ENCODE measurements at regions not wholly inside any gene's neighbourhood (a gene's known extent, or its start where the extent isn't known, plus 50 kb on each side); places are given as distances from the start of the nearest gene placed in this dataset.
"Not testable (repeated sequence)": the region's sequence is repeated elsewhere in the genome, so short reads cannot be mapped to it uniquely, and the experiment has no call there.

DNA sequence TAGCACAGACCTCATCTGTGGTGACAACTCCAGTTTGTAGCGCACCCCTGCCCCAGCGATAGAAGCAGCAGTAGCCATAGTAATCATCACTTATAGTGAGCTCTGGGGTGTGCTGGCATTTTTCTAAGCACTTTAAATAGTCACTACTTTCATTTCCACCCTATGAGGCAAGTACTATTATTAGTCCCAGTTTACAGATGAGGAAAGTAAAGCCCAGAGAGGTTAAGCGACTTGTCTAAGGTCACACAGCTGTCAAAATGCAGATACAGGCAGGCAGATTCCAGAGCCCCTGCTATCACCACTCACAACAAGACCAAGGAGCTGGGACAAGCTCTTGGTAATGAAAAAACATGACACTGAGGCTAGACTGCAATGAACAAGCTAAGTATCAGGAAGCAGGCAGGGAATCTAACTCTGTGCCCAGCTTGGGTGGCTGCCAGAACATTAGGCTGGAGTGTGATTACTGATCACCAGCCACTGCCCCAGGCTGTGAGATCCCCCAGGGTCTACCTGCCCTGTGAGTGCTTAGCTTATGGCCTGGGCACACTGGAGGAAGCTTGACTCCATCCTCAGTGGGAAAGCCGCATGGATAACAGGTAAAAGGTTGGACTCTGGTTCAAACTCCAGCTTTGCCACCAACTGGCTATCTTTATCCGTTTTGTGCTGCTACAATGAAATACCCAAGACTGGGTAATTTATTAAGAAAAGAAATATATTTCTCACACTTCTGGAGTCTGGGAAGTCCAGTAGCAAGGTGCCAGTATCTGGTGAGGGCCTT, 561.1 kb downstream of the MN1 start:
- DNase-seq, result no peak

GRCh38 chr22:27241430-27242321, 559.9 kb downstream of the MN1 start:
- no peak for DNase-seq

GRCh38 chr22:27242474-27242873, 559.1 kb downstream of the MN1 start:
- no peak for DNase-seq

GRCh38 chr22:27242917-27243589, 558.5 kb downstream of the MN1 start:
- no peak for DNase-seq

GRCh38 chr22:27244328-27244727, 557.2 kb downstream of the MN1 start:
- DNase-seq, result no peak

GRCh38 chr22:27245056-27245455, 556.5 kb downstream of the MN1 start:
- DNase-seq, result no peak

- DNase-seq, result no peak
Measured at GRCh38 chr22:27246558-27246957, 555.0 kb downstream of the MN1 start.

- no peak for DNase-seq
Measured at GRCh38 chr22:27247701-27248434, 553.7 kb downstream of the MN1 start.

GRCh38 chr22:27250418-27250817, 551.1 kb downstream of the MN1 start:
- no peak for DNase-seq

- no peak for DNase-seq
Measured at GRCh38 chr22:27250886-27251285, 550.7 kb downstream of the MN1 start.

GRCh38 chr22:27251563-27251962, 550.0 kb downstream of the MN1 start:
- no peak for DNase-seq

DNA sequence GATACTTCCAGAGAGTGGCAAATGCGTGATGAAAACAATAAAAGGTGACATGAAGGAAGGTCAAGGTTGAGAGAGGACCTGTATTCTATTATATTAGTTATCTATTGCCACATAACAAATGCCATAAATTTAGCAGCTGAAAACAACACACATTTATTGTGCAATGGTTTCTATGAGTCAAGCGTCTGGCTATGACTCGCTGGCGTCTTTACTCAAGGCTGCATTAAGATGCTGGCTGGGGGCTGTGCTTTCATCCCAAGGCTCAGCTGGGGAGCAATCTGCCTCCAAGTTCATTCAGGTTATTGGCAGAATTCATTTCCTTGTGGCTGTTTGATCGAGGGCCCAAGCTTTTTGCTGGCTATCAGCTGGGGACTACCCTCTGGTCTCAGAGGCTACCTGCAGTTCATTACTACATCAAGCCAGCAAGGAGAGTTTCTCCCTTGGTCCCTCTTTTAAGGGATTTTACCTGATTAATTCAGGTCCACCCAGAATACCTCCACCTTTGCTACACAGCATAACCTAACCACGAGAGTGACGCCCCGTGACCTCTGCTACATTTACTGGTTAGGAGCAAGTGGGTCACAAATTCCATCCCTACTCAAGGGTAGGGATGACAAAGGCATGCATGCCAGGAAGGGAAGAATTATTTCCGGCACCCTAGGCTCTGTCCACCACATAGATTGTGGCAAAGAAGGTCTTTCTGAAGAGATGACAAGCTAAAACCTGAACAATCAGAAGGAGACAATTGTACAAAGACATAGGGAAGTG, 549.1 kb downstream of the MN1 start:
- no peak for DNase-seq

DNA sequence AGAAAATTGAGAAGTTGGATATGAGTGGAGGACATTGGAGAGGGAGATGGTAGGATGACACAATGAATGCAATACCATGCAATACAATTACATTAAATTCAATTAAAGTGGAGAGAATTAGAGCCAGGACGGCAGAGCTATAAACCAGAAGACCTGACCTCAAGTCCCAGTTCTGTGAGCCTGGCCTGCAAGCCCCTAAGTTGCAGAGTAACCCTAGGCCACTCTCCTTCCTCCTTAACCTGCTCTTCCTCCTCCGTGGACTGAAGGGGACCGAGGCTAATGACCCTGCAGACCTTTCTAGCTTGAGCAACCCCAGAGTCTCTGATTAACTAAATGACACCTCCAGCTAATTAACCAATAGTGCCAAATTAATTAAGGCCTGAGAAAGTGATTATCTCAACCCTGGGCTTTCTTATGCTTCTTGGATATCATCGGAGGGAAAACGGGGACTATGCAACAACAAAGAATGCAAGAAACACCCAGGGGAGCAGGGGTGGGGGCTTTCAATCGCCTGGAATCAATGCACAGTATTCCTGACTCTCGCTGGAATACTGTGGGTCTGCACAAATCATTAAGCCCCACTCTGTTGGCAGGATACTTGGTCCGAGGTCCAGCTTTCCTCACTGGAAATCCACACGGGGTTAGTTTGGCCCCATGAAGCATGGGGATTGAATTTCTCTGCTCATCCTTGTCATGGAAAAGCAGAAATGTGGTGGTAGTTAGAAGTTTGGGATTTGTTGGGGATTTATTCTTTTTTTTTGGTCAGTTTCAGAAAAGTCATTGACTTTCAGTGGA, 548.3 kb downstream of the MN1 start:
- no peak for DNase-seq

DNA sequence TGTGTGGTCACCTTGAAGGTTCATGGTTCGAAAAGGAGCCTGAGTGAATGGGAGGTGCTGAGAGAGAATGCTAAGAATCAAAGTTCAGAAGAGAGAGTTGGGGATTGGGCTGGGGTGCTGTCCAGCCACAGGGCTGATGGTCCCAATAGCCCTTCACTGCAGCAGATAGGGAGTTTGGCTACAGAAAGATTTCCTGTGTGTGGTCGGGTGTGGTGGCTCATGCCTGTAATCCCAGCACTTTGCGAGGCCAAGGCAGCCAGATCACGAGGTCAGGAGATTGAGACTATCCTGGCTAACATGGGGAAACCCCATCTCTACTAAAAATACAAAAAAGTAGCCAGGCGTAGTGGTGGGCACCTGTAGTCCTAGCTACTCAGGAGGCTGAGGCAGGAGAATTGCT, 547.5 kb downstream of the MN1 start:
- not testable (repeated sequence) for DNase-seq

DNA sequence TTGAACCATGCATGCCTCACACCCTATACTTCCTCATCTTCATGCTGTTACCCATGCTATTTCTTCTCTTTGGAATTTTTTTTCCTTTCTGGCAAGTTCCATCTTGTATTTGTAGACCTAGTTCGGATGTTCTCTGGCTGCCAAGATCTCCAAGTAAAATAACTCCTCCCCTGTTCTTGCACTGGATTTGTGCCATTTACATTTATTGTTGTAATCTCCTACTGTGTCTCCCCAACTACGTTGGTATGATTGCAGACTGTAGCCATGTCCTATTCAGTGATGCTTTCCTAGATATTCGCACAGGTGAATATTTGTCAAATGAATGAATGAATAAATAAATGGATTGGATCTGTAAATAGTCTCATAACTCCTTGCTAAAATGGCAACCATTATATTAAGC, 546.0 kb downstream of the MN1 start:
- DNase-seq, result no peak

GRCh38 chr22:27257987-27258386, 543.6 kb downstream of the MN1 start:
- no peak for DNase-seq

GRCh38 chr22:27258616-27259172, 542.9 kb downstream of the MN1 start:
- DNase-seq, result no peak

- DNase-seq, result no peak
Measured at GRCh38 chr22:27259433-27259832, 542.1 kb downstream of the MN1 start.

- DNase-seq, result no peak
Measured at GRCh38 chr22:27260087-27260698, 541.4 kb downstream of the MN1 start.

GRCh38 chr22:27262361-27262760, 539.2 kb downstream of the MN1 start:
- DNase-seq, result no peak

All from stimulated activated CD4-positive, alpha-beta T cell treated with anti-CD3 and anti-CD28 coated beads, Interleukin-12 subunit alpha, Interleukin-12 subunit beta, amount 100 ng/mL, for 4 hours (primary cell).